Hypothalamus (tissue), 51 donors: ENCODE measurements at regions not wholly inside any gene's neighbourhood (a gene's known extent, or its start where the extent isn't known, plus 50 kb on each side); places are given as distances from the start of the nearest gene placed in this dataset.
A peak's percentile ranks its signal among the peaks of the same experiment; 100 is the strongest.

Experiments used
- DNase-seq, 51 donors: peaks; one replicate each; lab custom pipeline; 2025; lab: John Stamatoyannopoulos, UW

- DNase-seq = no peak
Observed at GRCh38 chr11:119863851-119864601, 135.0 kb upstream of the NECTIN1 start.

DNA sequence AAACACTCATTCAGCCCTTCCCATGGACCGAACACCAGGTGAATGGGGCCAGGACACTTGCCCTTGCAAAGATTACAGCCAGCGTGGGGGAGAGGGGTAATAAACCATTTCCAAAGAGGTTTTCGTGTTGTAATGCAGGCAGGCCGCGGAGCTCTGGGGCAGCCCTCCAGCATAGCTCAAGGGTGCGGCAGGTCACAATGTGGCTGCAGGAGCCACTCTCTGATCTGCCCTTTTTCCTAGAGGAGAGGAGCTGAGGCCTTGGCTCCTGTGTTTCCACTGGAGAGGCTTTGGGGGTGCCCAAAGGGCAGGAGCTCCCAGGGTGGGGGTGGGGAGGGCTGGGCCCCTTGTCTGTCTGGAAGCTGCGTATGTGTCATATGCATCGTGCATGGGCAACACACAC, 134.2 kb upstream of the NECTIN1 start:
- no peak for DNase-seq

DNA sequence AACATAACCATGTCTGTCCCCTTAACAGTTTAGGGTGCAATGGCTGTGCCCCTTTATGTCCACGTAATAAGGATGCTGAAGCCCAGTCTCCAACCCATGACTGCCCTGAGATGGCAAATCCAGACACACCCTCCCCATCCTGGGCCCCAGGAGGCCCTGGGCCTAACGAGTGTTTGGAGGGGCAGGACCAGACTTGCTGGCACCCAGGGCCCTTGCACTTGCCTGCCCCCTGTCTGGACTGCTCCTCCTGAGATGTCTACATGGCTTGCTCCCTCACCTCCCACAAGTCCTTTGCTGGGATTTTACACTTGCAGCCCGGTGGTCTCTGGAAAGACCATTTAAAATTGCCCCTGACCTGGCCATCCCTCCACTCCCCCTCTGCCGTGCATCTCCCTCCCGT, 132.2 kb upstream of the NECTIN1 start:
- DNase-seq = no peak

- no peak for DNase-seq
Observed at GRCh38 chr11:119860561-119861094, 131.6 kb upstream of the NECTIN1 start.

- no peak for DNase-seq
Observed at GRCh38 chr11:119859684-119860083, 130.7 kb upstream of the NECTIN1 start.

DNA sequence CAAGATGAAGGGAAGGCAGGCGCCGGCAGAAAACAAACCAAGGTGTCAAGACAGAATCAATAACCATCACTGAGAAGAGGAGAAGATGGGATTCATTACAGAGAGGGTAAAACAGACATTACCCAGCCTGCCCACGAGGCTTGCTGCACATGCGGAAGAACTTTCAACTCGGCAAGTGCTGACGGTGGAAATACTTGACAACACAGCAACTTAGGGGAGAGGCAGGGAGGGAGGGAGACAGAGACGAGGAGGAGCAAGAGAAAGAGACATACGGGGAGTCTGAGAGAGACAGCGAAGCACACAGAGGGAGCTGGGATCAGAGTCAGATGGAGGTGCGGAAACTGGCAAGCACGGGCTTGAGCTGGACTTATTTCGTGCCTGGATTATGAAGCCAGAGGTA, 129.3 kb upstream of the NECTIN1 start:
- no peak for DNase-seq

GRCh38 chr11:119856681-119857485, 127.9 kb upstream of the NECTIN1 start:
- DNase-seq = no peak

GRCh38 chr11:119855066-119855465, 126.1 kb upstream of the NECTIN1 start:
- no peak for DNase-seq

GRCh38 chr11:119854521-119854920, 125.5 kb upstream of the NECTIN1 start:
- DNase-seq = no peak

GRCh38 chr11:119853581-119854360, 124.8 kb upstream of the NECTIN1 start:
- peak in 1 of 51 donors; percentile 6 for DNase-seq

DNA sequence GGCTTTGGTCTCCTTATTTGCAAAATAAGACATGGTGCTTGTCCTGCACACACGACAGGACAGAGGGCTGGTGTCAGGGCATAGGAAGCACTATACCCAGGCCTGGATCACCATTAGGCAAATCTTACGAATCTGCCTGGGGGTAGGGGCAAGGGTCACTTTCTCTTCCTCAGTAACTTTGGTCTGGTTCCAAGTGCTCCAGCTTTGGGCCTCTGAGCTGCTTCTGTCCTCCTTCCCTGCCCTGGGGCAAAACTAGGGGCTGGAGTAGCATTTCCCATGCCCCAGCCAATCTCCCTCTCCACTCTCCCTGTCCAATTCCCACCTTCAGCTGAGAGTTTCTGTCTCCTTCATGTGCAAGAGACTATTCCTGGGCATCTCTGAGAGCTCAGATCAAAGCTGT, 123.7 kb upstream of the NECTIN1 start:
- no peak for DNase-seq

- no peak for DNase-seq
Observed at GRCh38 chr11:119850822-119851409, 121.9 kb upstream of the NECTIN1 start.

GRCh38 chr11:119849872-119850271, 120.9 kb upstream of the NECTIN1 start:
- no peak for DNase-seq

DNA sequence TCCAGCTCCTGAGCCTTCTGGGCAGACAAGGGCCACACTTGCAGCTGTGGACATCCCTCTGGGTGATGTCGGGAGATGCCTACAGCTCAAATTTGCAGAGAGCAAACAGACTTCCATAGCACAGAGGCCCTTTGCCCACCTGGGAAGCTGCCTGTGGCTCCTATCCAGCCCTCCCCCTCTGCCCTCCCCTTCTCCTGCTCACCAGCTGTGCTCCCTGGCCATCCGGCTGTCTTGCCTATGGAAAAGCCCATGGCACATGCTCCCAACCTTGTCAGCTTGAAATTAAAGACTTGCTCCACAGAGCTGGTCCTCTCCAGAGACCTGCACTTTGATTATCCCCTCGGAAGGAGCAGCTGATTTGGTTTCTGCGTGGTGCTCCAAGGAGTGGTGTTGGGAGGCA, 118.9 kb upstream of the NECTIN1 start:
- DNase-seq = no peak

GRCh38 chr11:119846374-119846773, 117.4 kb upstream of the NECTIN1 start:
- no peak for DNase-seq

DNA sequence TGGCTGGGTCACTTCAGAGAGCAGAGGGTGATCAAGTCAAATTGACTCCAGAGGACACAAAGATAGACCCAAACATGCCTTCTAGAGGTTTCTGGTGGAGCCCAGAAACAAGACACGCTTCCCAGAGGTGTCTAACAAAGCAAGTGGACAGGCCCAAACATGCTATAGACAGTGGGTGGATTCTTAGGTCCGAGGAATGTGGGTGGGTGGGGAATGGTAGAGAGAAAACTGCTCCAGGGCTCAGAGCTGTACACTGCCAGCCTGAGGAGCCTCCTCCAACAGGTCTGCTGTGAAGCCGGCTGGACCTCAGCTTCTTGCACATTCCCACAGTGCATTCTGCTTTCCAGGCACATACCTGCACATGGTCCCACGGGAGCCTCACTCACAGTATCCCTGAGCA, 116.8 kb upstream of the NECTIN1 start:
- no peak for DNase-seq

DNA sequence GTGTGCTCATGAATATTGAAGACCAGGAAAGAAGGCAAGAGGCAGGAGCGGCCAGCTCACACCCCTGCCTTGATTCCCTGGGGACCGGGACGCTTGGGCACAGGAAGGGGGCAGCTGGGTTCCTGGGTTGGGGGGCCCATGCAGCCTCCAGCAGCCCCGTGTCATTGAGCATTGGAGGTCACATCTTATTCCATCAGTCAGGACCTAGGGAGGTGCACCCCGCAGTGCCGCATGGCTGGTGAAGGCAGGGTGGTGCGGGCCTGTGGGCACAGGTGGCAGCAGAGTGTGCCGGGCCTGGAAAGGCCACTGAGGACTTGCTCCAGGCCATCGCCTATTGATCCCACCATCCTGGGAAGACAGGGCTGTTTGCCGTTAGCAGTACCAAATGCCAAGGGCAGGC, 116.3 kb upstream of the NECTIN1 start:
- no peak for DNase-seq

DNA sequence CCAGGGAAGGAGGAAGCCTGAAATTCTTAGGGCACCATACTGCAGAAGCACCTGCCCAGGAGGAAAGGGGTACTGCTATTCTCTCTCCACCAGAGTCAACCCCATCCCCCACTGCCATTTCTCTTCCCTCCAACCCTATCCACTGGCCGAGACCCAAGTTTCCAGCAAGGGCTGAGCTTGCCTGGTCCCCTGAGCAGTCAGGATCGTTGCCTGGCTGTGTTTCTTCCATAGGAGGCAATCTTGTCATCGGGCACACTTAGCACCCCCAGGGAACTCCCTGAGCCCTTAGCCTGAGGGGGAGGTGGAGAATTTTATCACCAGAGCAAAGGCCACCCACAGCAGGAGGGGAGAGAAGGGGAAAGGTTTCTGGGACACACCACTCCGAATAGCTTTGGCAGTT, 115.8 kb upstream of the NECTIN1 start:
- DNase-seq = peak in 1 of 51 donors; percentile 16

DNA sequence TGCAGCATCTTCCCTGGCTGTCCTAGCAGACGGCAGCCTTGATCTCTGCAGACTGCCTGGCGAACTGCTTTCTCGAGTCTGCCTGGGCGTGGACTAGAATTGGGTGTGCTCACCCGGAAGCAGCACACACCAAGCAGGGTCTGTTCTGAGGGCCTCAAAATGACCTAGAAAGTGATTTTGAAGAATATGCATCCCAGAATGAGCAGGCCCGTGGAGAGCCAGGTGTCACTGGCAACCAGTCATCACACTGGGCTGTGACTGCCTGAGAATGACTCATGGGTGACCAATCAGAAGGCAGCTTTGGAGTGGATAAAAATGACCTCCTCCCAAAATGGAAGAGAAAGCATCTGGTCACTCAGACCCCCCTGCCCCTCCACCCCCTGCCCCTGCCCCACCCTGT, 114.9 kb upstream of the NECTIN1 start:
- DNase-seq = no peak

- no peak for DNase-seq
Observed at GRCh38 chr11:119842731-119843130, 113.7 kb upstream of the NECTIN1 start.
